Thyroid gland (tissue), 4 donors: ENCODE measurements at regions not wholly inside any gene's neighbourhood (a gene's known extent, or its start where the extent isn't known, plus 50 kb on each side); places are given as distances from the start of the nearest gene placed in this dataset.

ENCODE experiments used
- DNase-seq, 2 donors: peaks; one replicate each; pipeline ENCODE4 v3.0.0-alpha.2; 2019
- H3K27ac ChIP-seq, 3 donors: fragments of 200-600 bp; sonication (generic); 1 replicate in 2 of 3; 2 replicates in 1 of 3; pipeline ENCODE4 v1.5.1; 2016 to 2019; ENCODE audit warnings: mild to moderate bottlenecking in 1 of 3, moderate library complexity in 1 of 3
- H3K27me3 ChIP-seq: fragments of 200-600 bp; sonication (generic); one replicate; pipeline ENCODE4 v1.5.1; 2019
- H3K36me3 ChIP-seq, 2 donors: fragments of 200-600 bp; sonication (generic); one replicate each; pipeline ENCODE4 v1.5.1; 2016 to 2019
- H3K4me1 ChIP-seq, 2 donors: fragments of 200-600 bp; sonication (generic); one replicate each; pipeline ENCODE4 v1.5.1; 2017 to 2019
- H3K4me3 ChIP-seq, 3 donors: fragments of 200-600 bp; sonication (generic); replicated peaks in 1 of 3; 1 replicate in 2 of 3; 2 replicates in 1 of 3; pipeline ENCODE4 v1.5.1; 2016; ENCODE audit warnings: mild to moderate bottlenecking in 1 of 3
- H3K9me3 ChIP-seq: fragments of 200-600 bp; sonication (generic); one replicate; pipeline ENCODE4 v1.5.1; 2017
- POLR2A ChIP-seq, 2 donors: fragments of 450-650 bp; IDR thresholded peaks; one replicate each; pipeline ENCODE4 v1.6.1; 2017; ENCODE audit warnings: antibody characterized with exemption in 2 of 2, mild to moderate bottlenecking in 2 of 2, moderate library complexity in 1 of 2
- WGBS, 2 donors: methylation state at CpG; one replicate each; pipeline ENCODE4 v1.1.5; 2017; 5-methylcytosine and 5-hydroxymethylcytosine counted together
- intact Hi-C: fragments of 100-400 bp; cut with DNase I; formaldehyde crosslinking; loops from one replicate; pipeline ENCODE4 v1.15.1; 2023
- TF ChIP-seq, protein P1 (sequence below), 6 experiments: fragments of 200-600 bp in 3 of 6; fragments of 450-650 bp in 3 of 6; sonication (generic) in 3 of 6; IDR thresholded peaks; one replicate each; pipeline ENCODE4 v1.5.1; 2016 to 2019; ENCODE audit warnings: antibody characterized with exemption in 6 of 6, mild to moderate bottlenecking in 2 of 6, inconsistent platforms in 1 of 6, moderate library complexity in 1 of 6

DNA sequence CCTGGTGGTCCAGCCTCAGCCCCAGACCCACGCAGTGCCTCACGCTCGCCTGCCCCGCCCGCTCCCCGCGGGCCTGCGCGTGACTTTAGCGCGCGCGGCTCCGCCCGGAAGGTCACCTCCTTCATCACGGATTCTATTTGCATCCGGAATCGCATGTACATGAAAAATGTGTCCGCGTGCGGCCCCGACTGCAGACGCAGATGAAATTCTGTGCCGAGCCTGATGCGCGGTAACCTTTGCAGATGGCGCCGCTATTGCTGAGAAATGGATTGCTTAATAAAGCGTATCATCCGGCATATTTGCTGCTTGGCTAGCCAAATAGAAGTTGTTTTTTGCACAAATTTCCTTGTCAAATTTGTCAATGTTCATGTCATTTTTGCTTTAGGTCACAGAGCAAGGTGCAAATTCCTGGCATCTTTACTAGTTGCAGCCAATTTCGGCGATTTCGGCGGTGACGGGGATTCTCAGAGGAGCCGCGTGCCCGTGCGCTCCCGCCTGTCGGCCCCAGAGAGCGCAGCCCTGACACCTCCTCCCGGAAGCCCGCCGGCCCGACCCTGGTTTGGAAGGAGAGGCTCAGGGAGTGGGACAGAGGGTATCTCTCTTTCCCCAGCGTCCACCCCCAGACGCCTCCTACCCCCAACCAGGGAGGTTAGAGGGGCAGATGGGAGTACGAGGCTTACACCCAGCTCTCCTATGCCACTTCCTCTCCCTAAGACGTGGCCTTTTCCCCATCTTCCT lies 85.9 kb upstream of the PAX2 start:
- TF ChIP-seq POLR2A (IDR thresholded peaks at IDR 0.05) = no peak
- TF ChIP-seq, protein P1, sequence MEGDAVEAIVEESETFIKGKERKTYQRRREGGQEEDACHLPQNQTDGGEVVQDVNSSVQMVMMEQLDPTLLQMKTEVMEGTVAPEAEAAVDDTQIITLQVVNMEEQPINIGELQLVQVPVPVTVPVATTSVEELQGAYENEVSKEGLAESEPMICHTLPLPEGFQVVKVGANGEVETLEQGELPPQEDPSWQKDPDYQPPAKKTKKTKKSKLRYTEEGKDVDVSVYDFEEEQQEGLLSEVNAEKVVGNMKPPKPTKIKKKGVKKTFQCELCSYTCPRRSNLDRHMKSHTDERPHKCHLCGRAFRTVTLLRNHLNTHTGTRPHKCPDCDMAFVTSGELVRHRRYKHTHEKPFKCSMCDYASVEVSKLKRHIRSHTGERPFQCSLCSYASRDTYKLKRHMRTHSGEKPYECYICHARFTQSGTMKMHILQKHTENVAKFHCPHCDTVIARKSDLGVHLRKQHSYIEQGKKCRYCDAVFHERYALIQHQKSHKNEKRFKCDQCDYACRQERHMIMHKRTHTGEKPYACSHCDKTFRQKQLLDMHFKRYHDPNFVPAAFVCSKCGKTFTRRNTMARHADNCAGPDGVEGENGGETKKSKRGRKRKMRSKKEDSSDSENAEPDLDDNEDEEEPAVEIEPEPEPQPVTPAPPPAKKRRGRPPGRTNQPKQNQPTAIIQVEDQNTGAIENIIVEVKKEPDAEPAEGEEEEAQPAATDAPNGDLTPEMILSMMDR (IDR thresholded peaks at IDR 0.05) = no peak
- peaks cover 36% of the 10 kb centered on the region for H3K27me3 ChIP-seq
- intact Hi-C loops = no loop called here

DNA sequence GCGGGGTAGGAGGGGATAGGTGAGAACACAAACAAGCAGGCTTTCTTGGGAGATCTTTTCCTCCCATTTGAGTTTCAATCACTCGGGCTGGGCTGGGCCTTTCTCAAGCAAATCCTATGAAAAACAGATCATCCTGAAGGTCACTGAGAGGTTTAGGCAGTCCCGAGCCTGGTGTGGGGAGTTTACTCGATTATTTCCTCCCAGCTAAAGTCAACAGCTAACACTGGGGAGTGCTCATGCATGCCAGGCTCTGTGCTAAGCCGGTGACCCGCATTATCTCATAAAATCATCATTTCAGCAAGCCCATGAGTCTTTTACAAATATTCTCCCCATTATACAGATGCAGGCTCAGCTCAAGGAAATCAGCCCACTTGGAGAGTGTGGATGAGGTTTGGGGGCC lies 85.0 kb upstream of the PAX2 start:
- DNase-seq = no peak

More for the DNA sequence above, 85.9 kb upstream of the PAX2 start:
- H3K9me3 ChIP-seq = no peaks in the 10 kb centered on the region
- no peak overlapping the region for H3K4me3 ChIP-seq
- WGBS, 2 donors = 7 to 9% methylated on average over 36 to 50 of the region's 50 CpGs
- no peak overlapping the region for H3K27ac ChIP-seq
- DNase-seq = no peak
- H3K36me3 ChIP-seq = no peaks in the 10 kb centered on the region
- peaks cover 0 to 7% of the 10 kb centered on the region in 2 donors for H3K4me1 ChIP-seq

DNA sequence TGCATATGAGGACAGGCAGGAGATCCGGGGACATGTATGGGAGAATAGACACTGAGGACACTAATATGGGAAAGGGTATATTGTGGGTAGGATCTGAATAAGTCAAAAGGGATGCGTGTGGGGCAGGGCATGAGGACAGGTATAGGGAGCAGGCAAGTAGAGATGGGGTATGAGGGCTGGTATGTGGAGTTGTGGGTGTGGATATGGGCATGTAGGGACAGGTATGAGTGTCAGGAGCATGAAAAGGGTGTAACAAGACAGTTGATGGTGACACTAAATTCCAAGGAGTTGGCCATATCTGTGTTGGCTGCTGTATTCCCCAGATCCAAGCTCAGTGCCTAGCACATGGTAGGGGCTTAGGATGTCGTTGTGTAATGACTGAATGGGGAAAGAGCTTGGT lies 84.4 kb upstream of the PAX2 start:
- H3K27me3 ChIP-seq = peaks cover 28% of the 10 kb centered on the region
- no peak overlapping the region for H3K27ac ChIP-seq
- intact Hi-C loops = no loop called here
- H3K9me3 ChIP-seq = no peaks in the 10 kb centered on the region
- no peak overlapping the region for H3K4me3 ChIP-seq
- H3K4me1 ChIP-seq = no peaks in the 10 kb centered on the region
- WGBS, 2 donors = 45 to 66% methylated on average over 2 of the region's 3 CpGs
- H3K36me3 ChIP-seq = no peaks in the 10 kb centered on the region
- TF ChIP-seq POLR2A (IDR thresholded peaks at IDR 0.05) = no peak
- TF ChIP-seq, protein P1 (IDR thresholded peaks at IDR 0.05) = no peak
- no peak for DNase-seq

More for the DNA sequence above, 85.0 kb upstream of the PAX2 start:
- intact Hi-C loops = no loop called here
- H3K36me3 ChIP-seq = no peaks in the 10 kb centered on the region
- no peak overlapping the region for H3K4me3 ChIP-seq
- TF ChIP-seq, protein P1 (IDR thresholded peaks at IDR 0.05) = no peak
- TF ChIP-seq POLR2A (IDR thresholded peaks at IDR 0.05) = no peak
- H3K4me1 ChIP-seq = no peaks in the 10 kb centered on the region
- H3K27ac ChIP-seq = no peak overlapping the region
- WGBS, 2 donors = 13 to 24% methylated on average over 6 of the region's 6 CpGs
- H3K9me3 ChIP-seq = no peaks in the 10 kb centered on the region
- peaks cover 30% of the 10 kb centered on the region for H3K27me3 ChIP-seq

DNA sequence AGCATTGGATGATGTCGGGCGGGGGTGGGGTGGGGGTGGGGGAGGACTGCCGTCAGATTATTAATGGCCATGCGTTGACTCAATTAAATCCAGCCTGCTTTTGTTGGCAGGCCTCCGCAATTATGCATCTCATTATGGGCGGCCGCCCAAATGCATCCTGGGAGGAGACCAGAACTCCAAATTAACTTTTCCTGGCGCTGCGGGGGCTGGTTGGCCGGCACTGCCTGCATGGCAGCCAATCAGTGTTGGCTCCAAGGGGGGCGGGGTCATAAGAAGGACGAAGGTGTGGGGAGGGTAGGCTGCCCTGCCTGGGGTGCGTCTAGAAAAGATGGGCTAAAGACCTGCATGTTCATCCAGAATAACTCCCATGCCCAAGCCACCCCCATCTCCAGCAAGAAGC lies 83.9 kb upstream of the PAX2 start:
- no peaks in the 10 kb centered on the region for H3K9me3 ChIP-seq
- no peak overlapping the region for H3K27ac ChIP-seq
- no peak overlapping the region for H3K4me3 ChIP-seq
- no peaks in the 10 kb centered on the region for H3K4me1 ChIP-seq
- no peak for DNase-seq
- H3K36me3 ChIP-seq = no peaks in the 10 kb centered on the region
- WGBS, 2 donors = 43 to 49% methylated on average over 13 of the region's 13 CpGs
- TF ChIP-seq, protein P1 (IDR thresholded peaks at IDR 0.05) = no peak
- no peak for TF ChIP-seq POLR2A (IDR thresholded peaks at IDR 0.05)
- intact Hi-C loops = no loop called here
- H3K27me3 ChIP-seq = peaks cover 24% of the 10 kb centered on the region

DNA sequence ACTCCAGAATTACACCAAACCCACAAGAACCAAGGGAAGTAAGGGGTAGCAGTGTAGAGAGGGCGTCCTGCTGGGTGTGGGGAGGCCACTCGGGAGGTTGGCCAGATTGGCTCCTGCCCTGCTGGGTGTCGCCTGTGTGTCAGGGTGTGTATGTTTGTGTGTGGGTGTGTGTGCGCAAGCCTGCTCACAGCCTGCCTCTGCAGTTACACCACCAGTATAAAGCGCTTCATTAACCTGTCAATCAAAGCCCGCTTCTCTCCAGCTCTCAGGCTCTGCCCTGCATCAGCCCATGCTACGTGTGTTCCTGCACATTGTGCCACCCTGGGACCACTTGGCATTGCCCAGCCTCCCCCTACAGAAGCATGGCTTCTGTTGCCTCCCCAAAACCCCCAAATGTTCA lies 83.3 kb upstream of the PAX2 start:
- H3K27ac ChIP-seq = no peak overlapping the region
- no peaks in the 10 kb centered on the region for H3K36me3 ChIP-seq
- WGBS, 2 donors = 56% methylated on average over 7 of the region's 7 CpGs; no CpG with 5 or more reads in 1 of the 2 donors
- H3K4me3 ChIP-seq = no peak overlapping the region
- no peaks in the 10 kb centered on the region for H3K4me1 ChIP-seq
- H3K9me3 ChIP-seq = no peaks in the 10 kb centered on the region
- intact Hi-C loops = no loop called here
- peaks cover 24% of the 10 kb centered on the region for H3K27me3 ChIP-seq
- TF ChIP-seq POLR2A (IDR thresholded peaks at IDR 0.05) = no peak
- DNase-seq = no peak
